ENCODE measurements at regions not wholly inside any gene's neighbourhood (a gene's known extent, or its start where the extent isn't known, plus 50 kb on each side); places are given as distances from the start of the nearest gene placed in this dataset.

GRCh38 chr3:40779039-40779438 lies 254.3 kb downstream of the ZNF621 start:
- TF ChIP-seq CTCF (IDR thresholded peaks at IDR 0.05) (no peak), POLR2AphosphoS5 (IDR thresholded peaks at IDR 0.05) (no peak), POLR2A (IDR thresholded peaks at IDR 0.05) (no peak)

Measured in breast epithelium (tissue), 3 donors.